ENCODE measurements at regions not wholly inside any gene's neighbourhood (a gene's known extent, or its start where the extent isn't known, plus 50 kb on each side); places are given as distances from the start of the nearest gene placed in this dataset.

DNA sequence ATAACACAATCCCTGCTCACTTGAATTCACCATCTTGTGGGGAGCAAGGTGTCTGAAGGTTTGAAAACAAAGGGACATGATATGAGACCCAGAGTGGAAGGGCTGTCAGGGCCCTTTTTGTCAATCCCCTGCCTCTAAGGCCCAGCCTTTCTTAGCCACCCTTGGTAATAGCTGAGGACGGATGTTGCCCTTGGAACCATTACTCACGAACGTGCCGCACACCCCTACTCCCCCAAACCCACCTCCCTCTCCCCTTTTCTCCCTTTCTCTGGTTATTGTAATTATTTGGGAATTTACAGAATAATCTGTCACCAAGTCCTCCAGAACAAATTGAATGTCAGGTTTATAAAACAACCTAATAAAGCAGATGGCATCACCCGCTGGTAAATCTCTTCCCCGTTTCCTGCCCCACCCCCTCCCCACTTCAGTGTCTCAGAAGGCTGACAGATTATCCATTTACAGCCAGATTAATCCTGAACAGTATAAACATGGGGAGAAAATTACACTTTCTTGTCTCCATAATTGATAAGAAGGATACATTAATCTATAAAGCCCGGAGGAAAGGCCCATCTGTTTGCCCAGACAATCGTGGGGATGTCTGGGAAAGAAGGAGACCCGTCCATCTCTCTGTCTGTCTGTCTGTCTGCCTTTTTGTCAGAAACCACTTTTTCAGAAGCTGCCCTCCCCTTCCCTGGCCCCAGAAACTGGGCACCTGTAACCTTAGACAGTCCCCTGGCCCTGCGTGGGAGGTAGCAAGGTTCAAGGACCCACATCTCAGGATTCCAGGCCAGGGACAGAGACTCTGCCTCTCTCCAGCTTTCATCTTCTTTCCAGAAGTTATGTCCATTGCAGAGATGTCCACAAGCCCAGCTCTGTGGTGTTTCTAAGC lies 60.6 kb upstream of the CD34 start:
- TF ChIP-seq, protein P1, sequence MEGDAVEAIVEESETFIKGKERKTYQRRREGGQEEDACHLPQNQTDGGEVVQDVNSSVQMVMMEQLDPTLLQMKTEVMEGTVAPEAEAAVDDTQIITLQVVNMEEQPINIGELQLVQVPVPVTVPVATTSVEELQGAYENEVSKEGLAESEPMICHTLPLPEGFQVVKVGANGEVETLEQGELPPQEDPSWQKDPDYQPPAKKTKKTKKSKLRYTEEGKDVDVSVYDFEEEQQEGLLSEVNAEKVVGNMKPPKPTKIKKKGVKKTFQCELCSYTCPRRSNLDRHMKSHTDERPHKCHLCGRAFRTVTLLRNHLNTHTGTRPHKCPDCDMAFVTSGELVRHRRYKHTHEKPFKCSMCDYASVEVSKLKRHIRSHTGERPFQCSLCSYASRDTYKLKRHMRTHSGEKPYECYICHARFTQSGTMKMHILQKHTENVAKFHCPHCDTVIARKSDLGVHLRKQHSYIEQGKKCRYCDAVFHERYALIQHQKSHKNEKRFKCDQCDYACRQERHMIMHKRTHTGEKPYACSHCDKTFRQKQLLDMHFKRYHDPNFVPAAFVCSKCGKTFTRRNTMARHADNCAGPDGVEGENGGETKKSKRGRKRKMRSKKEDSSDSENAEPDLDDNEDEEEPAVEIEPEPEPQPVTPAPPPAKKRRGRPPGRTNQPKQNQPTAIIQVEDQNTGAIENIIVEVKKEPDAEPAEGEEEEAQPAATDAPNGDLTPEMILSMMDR (IDR thresholded peaks at IDR 0.05; ENCODE audit: low read length, missing control alignments), result no peak
- H3K4me3 ChIP-seq (replicated peaks; ENCODE audit: low read depth, low read length), result no peak overlapping the region
- no peak for DNase-seq (ENCODE audit: low read depth)

- no peak for DNase-seq (ENCODE audit: low read depth)
- TF ChIP-seq, protein P1 (IDR thresholded peaks at IDR 0.05; ENCODE audit: low read length, missing control alignments), result no peak
Measured at GRCh38 chr1:207970329-207971233, 59.7 kb upstream of the CD34 start.

GRCh38 chr1:207969528-207969927 lies 58.6 kb upstream of the CD34 start:
- TF ChIP-seq, protein P1 (IDR thresholded peaks at IDR 0.05; ENCODE audit: low read length, missing control alignments), result no peak
- no peak for DNase-seq (ENCODE audit: low read depth)
- H3K4me3 ChIP-seq (replicated peaks; ENCODE audit: low read depth, low read length), result no peak overlapping the region

More at GRCh38 chr1:207970329-207971233, 59.7 kb upstream of the CD34 start:
- no peak overlapping the region for H3K4me3 ChIP-seq (replicated peaks; ENCODE audit: low read depth, low read length)

GRCh38 chr1:207968521-207969009 lies 57.6 kb upstream of the CD34 start:
- TF ChIP-seq, protein P1 (IDR thresholded peaks at IDR 0.05; ENCODE audit: low read length, missing control alignments), result no peak
- no peak overlapping the region for H3K4me3 ChIP-seq (replicated peaks; ENCODE audit: low read depth, low read length)
- no peak for DNase-seq (ENCODE audit: low read depth)

GRCh38 chr1:207967703-207968102 lies 56.8 kb upstream of the CD34 start:
- TF ChIP-seq, protein P1 (IDR thresholded peaks at IDR 0.05; ENCODE audit: low read length, missing control alignments), result no peak

DNA sequence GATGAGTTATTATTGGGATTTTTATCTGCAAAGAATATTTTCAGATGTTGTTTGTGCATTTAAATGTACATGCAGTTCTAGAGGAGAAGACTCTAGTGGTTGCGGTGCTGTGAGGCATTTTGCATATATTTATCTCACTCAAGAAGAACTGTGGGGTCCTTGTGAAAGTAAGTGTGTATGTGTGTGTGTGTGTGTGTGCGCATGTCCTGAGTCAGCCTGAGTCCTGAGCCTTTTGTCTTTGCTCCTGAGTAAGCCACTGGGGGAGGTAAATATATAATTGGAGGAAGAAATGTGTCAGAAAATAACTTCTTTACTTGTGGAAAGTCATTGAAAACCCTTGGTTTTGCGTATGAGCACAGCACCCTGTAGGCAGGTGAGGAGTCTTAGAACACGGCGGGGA lies 55.6 kb upstream of the CD34 start:
- no peak for DNase-seq (ENCODE audit: low read depth)
- H3K4me3 ChIP-seq (replicated peaks; ENCODE audit: low read depth, low read length), result no peak overlapping the region
- TF ChIP-seq, protein P1 (IDR thresholded peaks at IDR 0.05; ENCODE audit: low read length, missing control alignments), result no peak

More at GRCh38 chr1:207967703-207968102, 56.8 kb upstream of the CD34 start:
- no peak overlapping the region for H3K4me3 ChIP-seq (replicated peaks; ENCODE audit: low read depth, low read length)
- no peak for DNase-seq (ENCODE audit: low read depth)

Data from fibroblast of pulmonary artery (primary cell).